ENCODE measurements at regions not wholly inside any gene's neighbourhood (a gene's known extent, or its start where the extent isn't known, plus 50 kb on each side); places are given as distances from the start of the nearest gene placed in this dataset.

GRCh38 chr4:27484216-27484615, 623.6 kb downstream of the STIM2 start:
- no peak for DNase-seq
- Mint-ChIP-seq H3K9me3 (no peaks in the 10 kb centered on the region), H3K27me3 (no peaks in the 10 kb centered on the region), H3K4me1 (no peaks in the 10 kb centered on the region), H3K36me3 (no peaks in the 10 kb centered on the region), H3K4me3 (no peak overlapping the region), H3K27ac (no peak overlapping the region)

- Mint-ChIP-seq H3K4me3 (no peak overlapping the region), H3K27ac (no peak overlapping the region), H3K36me3 (no peaks in the 10 kb centered on the region), H3K9me3 (no peaks in the 10 kb centered on the region), H3K4me1 (no peaks in the 10 kb centered on the region), H3K27me3 (no peaks in the 10 kb centered on the region)
- DNase-seq, result no peak
Measured at GRCh38 chr4:27490315-27490714, 629.7 kb downstream of the STIM2 start.

- Mint-ChIP-seq H3K27me3 (no peaks in the 10 kb centered on the region), H3K27ac (no peak overlapping the region), H3K4me1 (no peaks in the 10 kb centered on the region), H3K9me3 (no peaks in the 10 kb centered on the region), H3K36me3 (no peaks in the 10 kb centered on the region), H3K4me3 (no peak overlapping the region)
- DNase-seq, result no peak
Measured at GRCh38 chr4:27490766-27491165, 630.1 kb downstream of the STIM2 start.

- H3K36me3 Mint-ChIP-seq, result no peaks in the 10 kb centered on the region
- H3K4me3 Mint-ChIP-seq, result no peak overlapping the region
- no peak overlapping the region for H3K27ac Mint-ChIP-seq
- H3K4me1 Mint-ChIP-seq, result no peaks in the 10 kb centered on the region
- DNase-seq, result no peak
- no peaks in the 10 kb centered on the region for H3K9me3 Mint-ChIP-seq
- H3K27me3 Mint-ChIP-seq, result no peaks in the 10 kb centered on the region
Measured at GRCh38 chr4:27506401-27506800, 645.8 kb downstream of the STIM2 start.

GRCh38 chr4:27514711-27515110, 654.1 kb downstream of the STIM2 start:
- no peaks in the 10 kb centered on the region for H3K27me3 Mint-ChIP-seq
- H3K36me3 Mint-ChIP-seq, result no peaks in the 10 kb centered on the region
- H3K27ac Mint-ChIP-seq, result no peak overlapping the region
- H3K4me1 Mint-ChIP-seq, result no peaks in the 10 kb centered on the region
- peaks cover 2% of the 10 kb centered on the region for H3K9me3 Mint-ChIP-seq
- no peak for DNase-seq
- H3K4me3 Mint-ChIP-seq, result no peak overlapping the region

- H3K9me3 Mint-ChIP-seq, result peaks cover 2% of the 10 kb centered on the region
Measured at GRCh38 chr4:27515140-27515539, 654.5 kb downstream of the STIM2 start.

GRCh38 chr4:27518876-27519275, 658.2 kb downstream of the STIM2 start:
- no peaks in the 10 kb centered on the region for H3K27me3 Mint-ChIP-seq
- no peak for DNase-seq
- H3K9me3 Mint-ChIP-seq, result no peaks in the 10 kb centered on the region
- H3K4me3 Mint-ChIP-seq, result no peak overlapping the region
- no peak overlapping the region for H3K27ac Mint-ChIP-seq
- H3K4me1 Mint-ChIP-seq, result no peaks in the 10 kb centered on the region
- no peaks in the 10 kb centered on the region for H3K36me3 Mint-ChIP-seq

More at GRCh38 chr4:27515140-27515539, 654.5 kb downstream of the STIM2 start:
- Mint-ChIP-seq H3K4me1 (no peaks in the 10 kb centered on the region), H3K4me3 (no peak overlapping the region), H3K36me3 (no peaks in the 10 kb centered on the region), H3K27ac (no peak overlapping the region), H3K27me3 (no peaks in the 10 kb centered on the region)
- DNase-seq, result no peak

- H3K36me3 Mint-ChIP-seq, result no peaks in the 10 kb centered on the region
- no peak overlapping the region for H3K4me3 Mint-ChIP-seq
- H3K27ac Mint-ChIP-seq, result no peak overlapping the region
- DNase-seq, result no peak
- H3K4me1 Mint-ChIP-seq, result no peaks in the 10 kb centered on the region
- H3K9me3 Mint-ChIP-seq, result peaks cover 2% of the 10 kb centered on the region
- H3K27me3 Mint-ChIP-seq, result no peaks in the 10 kb centered on the region
Measured at GRCh38 chr4:27524224-27524623, 663.6 kb downstream of the STIM2 start.

GRCh38 chr4:27534488-27534887, 673.8 kb downstream of the STIM2 start:
- DNase-seq, result no peak
- Mint-ChIP-seq H3K27me3 (no peaks in the 10 kb centered on the region), H3K4me3 (no peak overlapping the region), H3K9me3 (peaks cover 6% of the 10 kb centered on the region), H3K36me3 (no peaks in the 10 kb centered on the region), H3K27ac (no peak overlapping the region), H3K4me1 (no peaks in the 10 kb centered on the region)

- Mint-ChIP-seq H3K4me3 (no peak overlapping the region), H3K27ac (no peak overlapping the region)
Measured at GRCh38 chr4:27568236-27568951, 707.8 kb downstream of the STIM2 start.

GRCh38 chr4:27568952-27569319, 708.3 kb downstream of the STIM2 start:
- Mint-ChIP-seq H3K4me1 (no peaks in the 10 kb centered on the region), H3K4me3 (no peak overlapping the region), H3K27me3 (no peaks in the 10 kb centered on the region), H3K9me3 (peaks cover 9% of the 10 kb centered on the region), H3K36me3 (no peaks in the 10 kb centered on the region), H3K27ac (no peak overlapping the region)
- DNase-seq, result no peak

More at GRCh38 chr4:27568236-27568951, 707.8 kb downstream of the STIM2 start:
- peaks cover 6% of the 10 kb centered on the region for H3K9me3 Mint-ChIP-seq
- H3K4me1 Mint-ChIP-seq, result no peaks in the 10 kb centered on the region
- H3K36me3 Mint-ChIP-seq, result no peaks in the 10 kb centered on the region
- no peaks in the 10 kb centered on the region for H3K27me3 Mint-ChIP-seq
- no peak for DNase-seq

GRCh38 chr4:27574743-27575142, 714.1 kb downstream of the STIM2 start:
- H3K4me3 Mint-ChIP-seq, result no peak overlapping the region
- no peaks in the 10 kb centered on the region for H3K36me3 Mint-ChIP-seq
- peaks cover 13% of the 10 kb centered on the region for H3K9me3 Mint-ChIP-seq
- H3K4me1 Mint-ChIP-seq, result no peaks in the 10 kb centered on the region
- no peaks in the 10 kb centered on the region for H3K27me3 Mint-ChIP-seq
- no peak for DNase-seq
- no peak overlapping the region for H3K27ac Mint-ChIP-seq

- H3K36me3 Mint-ChIP-seq, result no peaks in the 10 kb centered on the region
- H3K27ac Mint-ChIP-seq, result no peak overlapping the region
- no peaks in the 10 kb centered on the region for H3K27me3 Mint-ChIP-seq
- H3K4me3 Mint-ChIP-seq, result no peak overlapping the region
- H3K9me3 Mint-ChIP-seq, result peaks cover 11% of the 10 kb centered on the region
- DNase-seq, result no peak
- no peaks in the 10 kb centered on the region for H3K4me1 Mint-ChIP-seq
Measured at GRCh38 chr4:27577951-27578350, 717.3 kb downstream of the STIM2 start.

- H3K4me1 Mint-ChIP-seq, result no peaks in the 10 kb centered on the region
- H3K36me3 Mint-ChIP-seq, result no peaks in the 10 kb centered on the region
- H3K4me3 Mint-ChIP-seq, result no peak overlapping the region
- no peak for DNase-seq
- H3K27ac Mint-ChIP-seq, result no peak overlapping the region
- no peaks in the 10 kb centered on the region for H3K9me3 Mint-ChIP-seq
- no peaks in the 10 kb centered on the region for H3K27me3 Mint-ChIP-seq
Measured at GRCh38 chr4:27592738-27593137, 732.1 kb downstream of the STIM2 start.

- Mint-ChIP-seq H3K4me3 (no peak overlapping the region), H3K36me3 (no peaks in the 10 kb centered on the region), H3K4me1 (no peaks in the 10 kb centered on the region), H3K9me3 (no peaks in the 10 kb centered on the region), H3K27ac (no peak overlapping the region), H3K27me3 (no peaks in the 10 kb centered on the region)
- no peak for DNase-seq
Measured at GRCh38 chr4:27594922-27595321, 734.3 kb downstream of the STIM2 start.

GRCh38 chr4:27595571-27596360, 735.1 kb downstream of the STIM2 start:
- Mint-ChIP-seq H3K9me3 (no peaks in the 10 kb centered on the region), H3K27me3 (no peaks in the 10 kb centered on the region), H3K36me3 (no peaks in the 10 kb centered on the region), H3K4me1 (no peaks in the 10 kb centered on the region), H3K27ac (no peak overlapping the region), H3K4me3 (no peak overlapping the region)
- DNase-seq, result no peak
